Esophagus squamous epithelium (tissue), 4 donors: ENCODE measurements at regions not wholly inside any gene's neighbourhood (a gene's known extent, or its start where the extent isn't known, plus 50 kb on each side); places are given as distances from the start of the nearest gene placed in this dataset.

Source experiments
- POLR2A ChIP-seq, 4 donors: fragments of 450-650 bp; IDR thresholded peaks; one replicate each; pipeline ENCODE4 v1.6.1; 2017; ENCODE audit warnings: antibody characterized with exemption in 4 of 4, mild to moderate bottlenecking in 4 of 4, moderate library complexity in 3 of 4
- TF ChIP-seq, protein P1 (sequence below), 6 experiments: fragments of 450-650 bp in 4 of 6; fragments of 200-600 bp in 2 of 6; sonication (generic) in 2 of 6; IDR thresholded peaks; one replicate each; pipeline ENCODE4 v1.5.1; 2016 to 2019; ENCODE audit warnings: antibody characterized with exemption in 6 of 6, mild to moderate bottlenecking in 4 of 6, moderate library complexity in 4 of 6

DNA sequence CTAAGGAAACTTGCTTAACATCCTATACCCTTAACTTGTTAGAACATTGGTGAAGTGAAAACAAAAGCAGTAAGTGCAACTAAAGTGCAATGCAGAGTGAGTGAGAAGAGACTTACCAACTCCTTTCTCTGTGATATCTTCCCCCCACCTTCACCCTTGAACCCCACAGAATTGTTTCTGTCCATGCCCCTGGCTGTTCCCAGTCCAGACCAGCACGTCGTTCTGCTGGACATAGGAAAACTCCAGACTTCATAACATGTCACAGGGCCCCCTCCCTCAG is 91.9 kb downstream of the DAD1 start:
- TF ChIP-seq, protein P1, sequence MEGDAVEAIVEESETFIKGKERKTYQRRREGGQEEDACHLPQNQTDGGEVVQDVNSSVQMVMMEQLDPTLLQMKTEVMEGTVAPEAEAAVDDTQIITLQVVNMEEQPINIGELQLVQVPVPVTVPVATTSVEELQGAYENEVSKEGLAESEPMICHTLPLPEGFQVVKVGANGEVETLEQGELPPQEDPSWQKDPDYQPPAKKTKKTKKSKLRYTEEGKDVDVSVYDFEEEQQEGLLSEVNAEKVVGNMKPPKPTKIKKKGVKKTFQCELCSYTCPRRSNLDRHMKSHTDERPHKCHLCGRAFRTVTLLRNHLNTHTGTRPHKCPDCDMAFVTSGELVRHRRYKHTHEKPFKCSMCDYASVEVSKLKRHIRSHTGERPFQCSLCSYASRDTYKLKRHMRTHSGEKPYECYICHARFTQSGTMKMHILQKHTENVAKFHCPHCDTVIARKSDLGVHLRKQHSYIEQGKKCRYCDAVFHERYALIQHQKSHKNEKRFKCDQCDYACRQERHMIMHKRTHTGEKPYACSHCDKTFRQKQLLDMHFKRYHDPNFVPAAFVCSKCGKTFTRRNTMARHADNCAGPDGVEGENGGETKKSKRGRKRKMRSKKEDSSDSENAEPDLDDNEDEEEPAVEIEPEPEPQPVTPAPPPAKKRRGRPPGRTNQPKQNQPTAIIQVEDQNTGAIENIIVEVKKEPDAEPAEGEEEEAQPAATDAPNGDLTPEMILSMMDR (IDR thresholded peaks at IDR 0.05) = no peak
- TF ChIP-seq POLR2A (IDR thresholded peaks at IDR 0.05) = no peak
